Parathyroid adenoma (tissue), 2 donors: ENCODE measurements at regions not wholly inside any gene's neighbourhood (a gene's known extent, or its start where the extent isn't known, plus 50 kb on each side); places are given as distances from the start of the nearest gene placed in this dataset.

Source experiments
- H2AFZ ChIP-seq: fragments of 300-600 bp; sonication (generic); one replicate; pipeline ENCODE4 v1.7.0; 2017; ENCODE audit warnings: antibody characterized with exemption, mild to moderate bottlenecking
- H3K27ac ChIP-seq: fragments of 300-600 bp; sonication (generic); one replicate; pipeline ENCODE4 v1.7.0; 2017
- H3K27me3 ChIP-seq: fragments of 300-600 bp; sonication (generic); one replicate; pipeline ENCODE4 v1.7.0; 2017; ENCODE audit warnings: low read length; ENCODE audit not compliant: control insufficient read depth, insufficient read depth
- H3K36me3 ChIP-seq: fragments of 300-600 bp; sonication (generic); one replicate; pipeline ENCODE4 v1.7.0; 2017; ENCODE audit warnings: low read length; ENCODE audit not compliant: control insufficient read depth, insufficient read depth
- H3K4me1 ChIP-seq: fragments of 300-600 bp; sonication (generic); one replicate; pipeline ENCODE4 v1.7.0; 2017; ENCODE audit warnings: control low read depth
- H3K4me2 ChIP-seq: fragments of 300-600 bp; sonication (generic); one replicate; pipeline ENCODE4 v1.7.0; 2017; ENCODE audit warnings: low read length
- H3K4me3 ChIP-seq: fragments of 300-600 bp; sonication (generic); one replicate; pipeline ENCODE4 v1.7.0; 2017; ENCODE audit warnings: low read depth, low read length
- H3K79me2 ChIP-seq: fragments of 300-600 bp; sonication (generic); one replicate; pipeline ENCODE4 v1.7.0; 2017; ENCODE audit warnings: control low read depth
- H3K9ac ChIP-seq: fragments of 300-600 bp; sonication (generic); one replicate; pipeline ENCODE4 v1.7.0; 2017; ENCODE audit warnings: mild to moderate bottlenecking
- H3K9me3 ChIP-seq: fragments of 300-600 bp; sonication (generic); one replicate; pipeline ENCODE4 v1.7.0; 2017; ENCODE audit warnings: low read length; ENCODE audit not compliant: control insufficient read depth
- TF ChIP-seq, protein P1 (sequence below): fragments of 300-600 bp; sonication (generic); IDR thresholded peaks from one replicate; pipeline ENCODE4 v1.7.0; 2017; ENCODE audit warnings: antibody characterized with exemption, mild to moderate bottlenecking
- donor health status: primary hyperparathyroidism.

DNA sequence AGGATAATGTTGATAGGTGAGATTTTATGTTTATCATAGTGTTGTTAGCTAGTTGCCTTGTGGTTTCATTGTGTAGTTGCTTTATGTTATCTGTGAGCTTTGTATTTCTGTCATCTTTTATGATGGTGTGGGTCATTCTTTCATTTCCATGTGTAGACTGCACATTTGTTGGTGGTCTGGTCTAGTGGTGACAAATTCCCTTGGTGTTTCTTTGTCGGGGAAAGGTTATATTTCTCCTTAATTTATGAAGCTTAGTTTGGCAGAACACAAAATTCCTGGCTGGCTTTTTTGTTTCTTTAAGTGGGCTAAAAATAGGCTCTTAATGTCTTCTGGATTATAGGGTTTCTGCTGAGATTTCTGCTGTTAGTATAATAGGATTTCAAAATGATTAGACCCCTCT, 347.2 kb upstream of the ADAMTS5 start:
- Histone ChIP-seq H3K9ac (no peak overlapping the region), H2AFZ (no peak overlapping the region), H3K36me3 (no peaks in the 10 kb centered on the region), H3K9me3 (no peaks in the 10 kb centered on the region), H3K27me3 (no peaks in the 10 kb centered on the region), H3K4me3 (no peak overlapping the region), H3K4me2 (no peak overlapping the region), H3K27ac (no peak overlapping the region), H3K4me1 (no peaks in the 10 kb centered on the region), H3K79me2 (no peaks in the 10 kb centered on the region)
- TF ChIP-seq, protein P1, sequence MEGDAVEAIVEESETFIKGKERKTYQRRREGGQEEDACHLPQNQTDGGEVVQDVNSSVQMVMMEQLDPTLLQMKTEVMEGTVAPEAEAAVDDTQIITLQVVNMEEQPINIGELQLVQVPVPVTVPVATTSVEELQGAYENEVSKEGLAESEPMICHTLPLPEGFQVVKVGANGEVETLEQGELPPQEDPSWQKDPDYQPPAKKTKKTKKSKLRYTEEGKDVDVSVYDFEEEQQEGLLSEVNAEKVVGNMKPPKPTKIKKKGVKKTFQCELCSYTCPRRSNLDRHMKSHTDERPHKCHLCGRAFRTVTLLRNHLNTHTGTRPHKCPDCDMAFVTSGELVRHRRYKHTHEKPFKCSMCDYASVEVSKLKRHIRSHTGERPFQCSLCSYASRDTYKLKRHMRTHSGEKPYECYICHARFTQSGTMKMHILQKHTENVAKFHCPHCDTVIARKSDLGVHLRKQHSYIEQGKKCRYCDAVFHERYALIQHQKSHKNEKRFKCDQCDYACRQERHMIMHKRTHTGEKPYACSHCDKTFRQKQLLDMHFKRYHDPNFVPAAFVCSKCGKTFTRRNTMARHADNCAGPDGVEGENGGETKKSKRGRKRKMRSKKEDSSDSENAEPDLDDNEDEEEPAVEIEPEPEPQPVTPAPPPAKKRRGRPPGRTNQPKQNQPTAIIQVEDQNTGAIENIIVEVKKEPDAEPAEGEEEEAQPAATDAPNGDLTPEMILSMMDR = no peak

DNA sequence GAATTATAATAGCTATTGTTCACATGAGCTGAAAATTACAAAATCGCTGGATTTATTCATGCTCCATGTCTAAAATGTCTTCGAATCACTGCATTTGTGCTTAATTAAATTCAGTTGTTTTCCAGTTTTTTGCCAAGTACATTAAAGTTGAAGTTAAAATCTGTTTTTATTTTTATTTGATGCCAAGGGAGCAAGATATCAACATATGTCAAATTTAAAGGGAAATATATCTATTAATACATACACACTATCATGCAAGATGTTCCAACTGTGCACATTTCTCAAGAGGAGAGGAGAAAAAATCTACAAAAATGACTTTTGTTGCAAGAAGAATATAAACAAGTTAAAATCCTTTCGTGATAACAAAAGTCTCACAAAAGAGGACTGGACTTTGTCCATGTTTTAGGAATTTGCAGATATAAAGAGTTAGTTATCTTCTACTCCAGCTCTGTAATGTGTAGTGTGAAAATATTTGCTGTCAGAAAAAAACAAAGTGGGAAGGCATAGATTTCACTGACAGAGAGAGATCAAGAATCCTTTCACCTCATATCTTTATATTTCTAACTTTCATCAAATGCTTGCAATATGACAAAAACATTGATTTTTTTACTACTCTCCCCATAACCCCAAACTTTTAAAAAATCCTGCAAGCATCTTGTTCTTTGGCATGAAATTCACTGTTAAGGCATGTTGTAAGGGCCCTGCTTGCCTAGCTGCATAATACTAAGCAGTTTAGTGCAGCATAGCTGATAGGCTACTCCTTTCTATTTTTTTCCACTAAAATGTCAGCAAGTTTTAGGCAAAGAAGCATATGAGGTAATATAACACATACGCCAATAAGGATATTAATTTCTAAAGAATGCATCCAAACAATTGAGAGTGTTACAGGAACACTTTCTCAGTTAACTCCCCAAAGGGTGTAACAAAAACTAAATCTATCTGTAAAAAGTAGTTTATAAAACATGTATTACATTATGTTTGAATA, 340.2 kb upstream of the ADAMTS5 start:
- Histone ChIP-seq H3K36me3 (no peaks in the 10 kb centered on the region), H3K4me2 (no peak overlapping the region), H3K27me3 (no peaks in the 10 kb centered on the region), H3K4me1 (no peaks in the 10 kb centered on the region), H3K79me2 (no peaks in the 10 kb centered on the region), H3K4me3 (no peak overlapping the region), H2AFZ (no peak overlapping the region), H3K9ac (no peak overlapping the region), H3K9me3 (no peaks in the 10 kb centered on the region), H3K27ac (no peak overlapping the region)
- TF ChIP-seq, protein P1 = no peak

DNA sequence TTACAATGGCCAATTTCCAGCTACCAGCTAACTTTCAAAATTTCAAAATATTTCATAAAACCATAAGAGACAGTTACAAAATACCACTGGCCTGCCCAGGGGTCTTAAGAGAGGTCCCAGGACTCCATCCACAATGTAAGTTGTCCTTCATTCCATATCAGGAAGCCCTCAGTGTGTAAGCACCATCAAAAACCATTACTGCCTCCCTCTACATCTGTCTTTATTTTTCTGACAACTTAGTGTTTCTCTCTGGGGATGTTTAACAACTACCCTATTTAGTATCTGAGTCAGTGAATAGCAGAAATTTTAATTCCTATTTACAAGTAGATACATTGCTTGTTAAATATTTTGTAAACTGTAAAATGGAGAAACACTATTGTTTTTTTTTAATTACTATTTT, 339.3 kb upstream of the ADAMTS5 start:
- TF ChIP-seq, protein P1 = no peak
- Histone ChIP-seq H3K27me3 (no peaks in the 10 kb centered on the region), H3K9me3 (no peaks in the 10 kb centered on the region), H3K27ac (no peak overlapping the region), H2AFZ (no peak overlapping the region), H3K4me3 (no peak overlapping the region), H3K36me3 (no peaks in the 10 kb centered on the region), H3K4me2 (no peak overlapping the region), H3K9ac (no peak overlapping the region), H3K4me1 (no peaks in the 10 kb centered on the region), H3K79me2 (no peaks in the 10 kb centered on the region)

DNA sequence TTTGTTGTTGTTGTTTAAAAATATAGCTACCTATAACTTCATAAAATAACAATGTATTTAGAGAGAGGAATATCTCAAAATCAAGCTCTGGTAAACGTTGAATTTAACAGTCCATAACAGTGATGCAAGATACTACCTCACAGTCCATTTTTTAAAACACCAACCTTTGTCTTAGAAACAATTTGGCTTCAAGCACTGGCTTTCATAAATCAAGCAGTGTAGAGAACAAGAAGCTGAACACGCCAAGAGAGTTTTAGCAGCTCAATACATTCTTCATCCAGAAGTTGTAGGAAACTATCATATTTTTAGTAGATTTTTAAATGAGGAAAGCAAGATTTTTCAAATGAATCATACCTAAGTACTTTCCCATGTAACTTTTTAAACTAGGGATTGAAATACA, 334.3 kb upstream of the ADAMTS5 start:
- H3K4me3 ChIP-seq = no peak overlapping the region
- TF ChIP-seq, protein P1 = no peak
- no peak overlapping the region for H3K27ac ChIP-seq
- no peaks in the 10 kb centered on the region for H3K4me1 ChIP-seq
- no peaks in the 10 kb centered on the region for H3K79me2 ChIP-seq
- no peaks in the 10 kb centered on the region for H3K27me3 ChIP-seq
- no peaks in the 10 kb centered on the region for H3K9me3 ChIP-seq
- no peak overlapping the region for H3K4me2 ChIP-seq
- H2AFZ ChIP-seq = no peak overlapping the region
- no peak overlapping the region for H3K9ac ChIP-seq
- H3K36me3 ChIP-seq = no peaks in the 10 kb centered on the region

DNA sequence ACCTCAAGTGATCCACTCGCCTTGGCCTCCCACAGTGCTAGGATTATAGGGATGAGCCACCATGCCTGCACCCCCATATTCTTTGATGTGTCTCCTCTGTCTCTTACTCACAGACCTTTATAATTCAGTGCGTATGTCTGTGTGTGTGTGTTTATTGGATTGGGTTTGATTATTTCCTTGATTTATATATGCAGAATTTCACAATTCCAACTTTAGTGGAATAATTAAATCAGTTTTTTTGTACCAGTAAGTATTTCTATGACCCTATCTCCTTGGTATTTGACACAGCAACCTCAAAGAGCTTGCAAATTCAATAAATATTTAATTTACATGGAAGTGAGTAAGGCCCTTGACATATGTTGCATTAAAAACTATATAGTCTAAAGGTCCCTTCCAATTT, 333.9 kb upstream of the ADAMTS5 start:
- no peak overlapping the region for H3K4me2 ChIP-seq
- no peak overlapping the region for H3K9ac ChIP-seq
- H3K4me1 ChIP-seq = no peaks in the 10 kb centered on the region
- no peaks in the 10 kb centered on the region for H3K36me3 ChIP-seq
- no peak overlapping the region for H2AFZ ChIP-seq
- no peaks in the 10 kb centered on the region for H3K9me3 ChIP-seq
- no peak overlapping the region for H3K27ac ChIP-seq
- TF ChIP-seq, protein P1 = no peak
- no peaks in the 10 kb centered on the region for H3K27me3 ChIP-seq
- no peak overlapping the region for H3K4me3 ChIP-seq
- no peaks in the 10 kb centered on the region for H3K79me2 ChIP-seq
